Activated T-cell treated with anti-CD3 and anti-CD28 coated beads for 48 hours (primary cell): ENCODE measurements at regions not wholly inside any gene's neighbourhood (a gene's known extent, or its start where the extent isn't known, plus 50 kb on each side); places are given as distances from the start of the nearest gene placed in this dataset.
"Not testable (repeated sequence)": the region's sequence is repeated elsewhere in the genome, so short reads cannot be mapped to it uniquely, and the experiment has no call there.

Experiments used
- DNase-seq: peaks from one replicate; pipeline ENCODE4 v3.0.0-alpha.2; 2020; ENCODE audit warnings: low read depth

GRCh38 chr4:17436047-17436749 is 75.7 kb downstream of the QDPR start:
- not testable (repeated sequence) for DNase-seq

- no peak for DNase-seq
These were observed 78.1 kb downstream of the QDPR start for GRCh38 chr4:17433827-17434226.

GRCh38 chr4:17427991-17428390 is 83.9 kb downstream of the QDPR start:
- no peak for DNase-seq

GRCh38 chr4:17426222-17426621 is 85.7 kb downstream of the QDPR start:
- no peak for DNase-seq

- DNase-seq = no peak
These were observed 93.9 kb downstream of the QDPR start for GRCh38 chr4:17418010-17418409.

GRCh38 chr4:17414392-17414791 is 97.5 kb downstream of the QDPR start:
- no peak for DNase-seq

GRCh38 chr4:17400686-17401085 is 111.2 kb downstream of the QDPR start:
- DNase-seq = no peak

- DNase-seq = no peak
These were observed 113.1 kb downstream of the QDPR start for GRCh38 chr4:17398805-17399204.

GRCh38 chr4:17398035-17398434 is 113.9 kb downstream of the QDPR start:
- no peak for DNase-seq

- DNase-seq = no peak
These were observed 114.3 kb downstream of the QDPR start for GRCh38 chr4:17397611-17398010.

GRCh38 chr4:17385403-17385802 is 126.5 kb downstream of the QDPR start:
- DNase-seq = no peak

GRCh38 chr4:17380347-17380746 is 131.5 kb downstream of the QDPR start:
- no peak for DNase-seq

GRCh38 chr4:17376205-17376604 is 135.7 kb downstream of the QDPR start:
- DNase-seq = no peak

- DNase-seq = no peak
These were observed 138.2 kb downstream of the QDPR start for GRCh38 chr4:17373666-17374065.

- DNase-seq = no peak
These were observed 141.1 kb downstream of the QDPR start for GRCh38 chr4:17370818-17371217.

GRCh38 chr4:17368408-17368807 is 143.5 kb downstream of the QDPR start:
- DNase-seq = no peak

- DNase-seq = no peak
These were observed 144.7 kb downstream of the QDPR start for GRCh38 chr4:17367201-17367600.

- no peak for DNase-seq
These were observed 145.4 kb downstream of the QDPR start for GRCh38 chr4:17366496-17366895.

GRCh38 chr4:17362430-17362829 is 149.5 kb downstream of the QDPR start:
- no peak for DNase-seq

GRCh38 chr4:17358241-17358640 is 153.6 kb downstream of the QDPR start:
- no peak for DNase-seq

- DNase-seq = no peak
These were observed 155.0 kb downstream of the QDPR start for GRCh38 chr4:17356926-17357325.

GRCh38 chr4:17352357-17352756 is 159.5 kb downstream of the QDPR start:
- DNase-seq = no peak

GRCh38 chr4:17347445-17347844 is 164.4 kb downstream of the QDPR start:
- DNase-seq = no peak

GRCh38 chr4:17339376-17339775 is 172.5 kb downstream of the QDPR start:
- DNase-seq = no peak
